OCI-LY3 (cell line): ENCODE measurements at regions not wholly inside any gene's neighbourhood (a gene's known extent, or its start where the extent isn't known, plus 50 kb on each side); places are given as distances from the start of the nearest gene placed in this dataset.

Source experiments
- CTCF ChIP-seq: fragments of 200-600, 300-600 bp; sonication (generic); IDR thresholded peaks from 2 replicates; pipeline ENCODE4 v1.5.1; 2014; ENCODE audit warnings: antibody characterized with exemption, low read length, low read depth
- EZH2phosphoT487 ChIP-seq: fragments of 200-600 bp; shearing (Covaris generic); IDR thresholded peaks from 2 replicates; pipeline ENCODE4 v1.6.1; 2018; ENCODE audit warnings: antibody characterized with exemption, mixed run types, low read depth

- no peak for TF ChIP-seq CTCF
- TF ChIP-seq EZH2phosphoT487, result no peak
Observed at GRCh38 chr5:165631235-165631634, 2125.8 kb downstream of the MAT2B start.
